ENCODE measurements at regions not wholly inside any gene's neighbourhood (a gene's known extent, or its start where the extent isn't known, plus 50 kb on each side); places are given as distances from the start of the nearest gene placed in this dataset.
A peak's percentile ranks its signal among the peaks of the same experiment; 100 is the strongest.

DNA sequence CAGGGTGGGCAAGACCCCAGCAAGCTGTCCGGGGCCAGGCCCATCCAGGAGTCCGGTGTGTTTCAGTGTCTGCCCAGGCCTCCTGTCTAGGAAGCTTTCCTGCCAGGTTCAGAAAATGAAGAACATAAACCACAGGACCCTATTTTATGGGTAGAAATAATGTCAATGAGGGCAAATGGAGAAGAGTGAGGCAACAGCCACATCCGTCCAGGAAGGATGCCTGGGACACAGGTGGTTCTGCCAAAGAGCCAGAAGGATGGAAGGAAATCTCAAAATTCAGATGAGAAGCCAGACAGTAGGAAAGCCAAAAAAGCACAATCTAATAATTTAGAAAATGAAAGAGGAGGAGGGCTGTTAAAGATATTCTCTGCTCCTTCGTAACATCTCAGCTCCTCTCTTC, 262.3 kb downstream of the AUH start:
- H3K9me3 ChIP-seq (ENCODE audit: control insufficient read depth, insufficient read depth, low read length) = no peaks in the 10 kb centered on the region
- no peak overlapping the region for H3K4me3 ChIP-seq (ENCODE audit: low read depth, low read length)
- no peaks in the 10 kb centered on the region for H3K36me3 ChIP-seq (ENCODE audit: control insufficient read depth, insufficient read depth, low read length)
- no peak for DNase-seq (ENCODE audit: low read depth in 4 of 6, low spot score in 6 of 6)
- H3K27ac ChIP-seq (ENCODE audit: low read depth, low read length) = no peak overlapping the region
- WGBS (ENCODE audit: insufficient coverage) = 100% methylated on average over 1 of the region's 4 CpGs
- H3K4me1 ChIP-seq (ENCODE audit: control insufficient read depth, insufficient read depth, low read length) = peaks cover 13% of the 10 kb centered on the region
- H3K27me3 ChIP-seq (ENCODE audit: control insufficient read depth, insufficient read depth, low read length) = no peaks in the 10 kb centered on the region

DNA sequence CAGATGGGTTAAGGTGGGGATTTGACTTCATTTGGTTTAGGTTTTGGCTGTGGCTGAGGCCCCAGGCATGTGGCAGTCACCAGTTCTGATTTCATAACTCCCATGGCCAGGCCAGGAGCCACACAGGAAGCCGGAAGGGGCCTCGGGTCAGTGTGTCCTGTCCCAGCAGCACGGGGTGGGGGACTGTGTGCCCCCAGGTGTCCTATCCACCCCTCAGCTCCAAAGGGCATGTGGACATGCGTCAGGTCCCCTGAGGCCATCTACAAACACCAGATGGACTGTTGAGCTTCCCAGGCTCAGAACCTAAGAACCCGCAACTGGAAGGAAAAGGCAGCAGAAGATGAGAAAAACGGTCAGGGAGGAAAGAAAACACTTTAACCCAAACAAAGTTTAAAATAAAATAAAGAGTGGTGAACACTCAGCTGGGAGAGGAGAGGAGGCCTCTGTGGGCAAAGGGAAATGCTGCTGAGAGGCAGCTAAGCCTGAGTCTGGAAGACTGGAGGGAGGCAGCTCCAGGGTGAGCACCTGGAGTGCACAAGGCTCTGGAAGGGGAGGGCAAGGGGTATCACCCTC, 260.8 kb downstream of the AUH start:
- DNase-seq (ENCODE audit: low read depth in 4 of 6, low spot score in 6 of 6) = no peak
- WGBS (ENCODE audit: insufficient coverage) = 62% methylated on average over 3 of the region's 6 CpGs
- H3K27ac ChIP-seq (ENCODE audit: low read depth, low read length) = peak overlapping the region; percentile 10
- no peak overlapping the region for H3K4me3 ChIP-seq (ENCODE audit: low read depth, low read length)
- no peaks in the 10 kb centered on the region for H3K9me3 ChIP-seq (ENCODE audit: control insufficient read depth, insufficient read depth, low read length)
- H3K4me1 ChIP-seq (ENCODE audit: control insufficient read depth, insufficient read depth, low read length) = peaks cover 13% of the 10 kb centered on the region
- no peaks in the 10 kb centered on the region for H3K27me3 ChIP-seq (ENCODE audit: control insufficient read depth, insufficient read depth, low read length)
- H3K36me3 ChIP-seq (ENCODE audit: control insufficient read depth, insufficient read depth, low read length) = no peaks in the 10 kb centered on the region

DNA sequence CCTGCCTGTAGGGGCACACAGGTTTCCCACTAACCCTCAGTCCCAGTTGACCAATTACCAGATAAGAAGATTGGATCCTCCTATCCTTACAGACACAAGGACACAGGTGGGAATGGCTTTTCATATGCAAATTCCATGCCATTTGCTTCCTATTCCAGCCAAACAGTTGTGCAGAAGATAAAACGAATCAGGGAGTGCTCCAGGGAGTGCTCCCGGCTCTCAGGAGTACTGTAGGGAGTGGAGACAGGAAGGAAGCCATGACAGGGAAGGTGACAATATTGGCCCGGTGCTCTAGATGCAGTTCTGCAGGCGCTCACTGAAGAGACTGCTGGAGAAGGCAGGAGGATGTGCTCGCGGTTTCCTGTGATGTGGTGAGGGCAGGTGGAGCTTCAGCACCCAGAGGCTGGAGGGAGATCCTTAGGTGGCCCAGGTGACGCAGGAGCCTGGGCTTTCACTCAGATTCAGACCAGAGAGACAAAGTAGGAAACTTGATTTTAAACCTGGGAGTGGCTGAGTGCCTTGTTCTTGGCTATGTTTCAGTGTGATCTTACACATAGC, 260.0 kb downstream of the AUH start:
- Histone ChIP-seq H3K27ac (ENCODE audit: low read depth, low read length) (no peak overlapping the region), H3K27me3 (ENCODE audit: control insufficient read depth, insufficient read depth, low read length) (no peaks in the 10 kb centered on the region), H3K9me3 (ENCODE audit: control insufficient read depth, insufficient read depth, low read length) (no peaks in the 10 kb centered on the region), H3K4me1 (ENCODE audit: control insufficient read depth, insufficient read depth, low read length) (peaks cover 13% of the 10 kb centered on the region), H3K4me3 (ENCODE audit: low read depth, low read length) (no peak overlapping the region), H3K36me3 (ENCODE audit: control insufficient read depth, insufficient read depth, low read length) (no peaks in the 10 kb centered on the region)
- 65% methylated on average over 7 of the region's 7 CpGs for WGBS (ENCODE audit: insufficient coverage)
- DNase-seq (ENCODE audit: low read depth in 4 of 6, low spot score in 6 of 6) = peak in 1 of 6 donors; percentile 8

DNA sequence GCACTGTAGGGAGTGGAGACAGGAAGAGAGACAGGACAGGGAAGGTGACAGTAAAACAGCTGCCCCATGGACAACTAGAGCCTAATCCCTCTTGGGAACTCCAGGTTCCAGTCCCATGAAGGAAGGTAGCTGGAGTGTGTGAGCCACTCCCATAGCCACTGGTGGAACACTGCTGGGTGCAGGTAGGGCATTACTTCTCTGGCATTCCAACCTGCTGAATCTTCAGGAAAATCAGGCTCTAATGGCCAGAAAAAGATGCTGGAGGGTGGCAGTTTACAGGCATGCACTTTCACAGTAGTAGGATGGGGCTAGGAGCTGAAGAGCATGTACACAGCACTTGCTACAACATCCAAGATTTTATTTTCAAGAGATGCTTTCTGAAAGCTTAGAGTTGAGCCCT, 259.4 kb downstream of the AUH start:
- DNase-seq (ENCODE audit: low read depth in 4 of 6, low spot score in 6 of 6) = no peak
- H3K27ac ChIP-seq (ENCODE audit: low read depth, low read length) = no peak overlapping the region

DNA sequence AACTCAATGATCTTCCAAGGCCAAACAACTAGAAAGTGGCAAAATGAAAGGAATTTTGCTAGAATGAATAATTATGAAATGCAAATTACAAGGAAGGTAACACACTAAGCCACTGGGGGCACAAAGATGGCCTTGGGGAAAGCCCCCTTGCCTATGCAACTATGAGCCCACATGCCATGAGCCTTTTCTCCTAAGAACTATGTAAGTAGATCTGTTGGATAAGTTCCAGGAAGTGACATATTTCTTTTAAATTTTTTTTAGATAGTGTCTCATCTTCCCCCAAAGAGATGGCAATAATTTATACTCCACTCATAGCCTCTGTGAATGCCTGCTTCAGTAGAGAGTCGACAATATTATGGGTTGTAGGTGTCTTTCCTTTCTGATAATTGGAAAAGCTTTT, 257.8 kb downstream of the AUH start:
- Histone ChIP-seq H3K27me3 (ENCODE audit: control insufficient read depth, insufficient read depth, low read length) (no peaks in the 10 kb centered on the region), H3K4me3 (ENCODE audit: low read depth, low read length) (no peak overlapping the region), H3K9me3 (ENCODE audit: control insufficient read depth, insufficient read depth, low read length) (no peaks in the 10 kb centered on the region), H3K36me3 (ENCODE audit: control insufficient read depth, insufficient read depth, low read length) (no peaks in the 10 kb centered on the region), H3K4me1 (ENCODE audit: control insufficient read depth, insufficient read depth, low read length) (peaks cover 13% of the 10 kb centered on the region), H3K27ac (ENCODE audit: low read depth, low read length) (no peak overlapping the region)
- no peak for DNase-seq (ENCODE audit: low read depth in 4 of 6, low spot score in 6 of 6)
- WGBS (ENCODE audit: insufficient coverage) = no CpG with 5 or more reads among the region's 1 CpG

More for the DNA sequence above, 259.4 kb downstream of the AUH start:
- Histone ChIP-seq H3K27me3 (ENCODE audit: control insufficient read depth, insufficient read depth, low read length) (no peaks in the 10 kb centered on the region), H3K36me3 (ENCODE audit: control insufficient read depth, insufficient read depth, low read length) (no peaks in the 10 kb centered on the region), H3K4me1 (ENCODE audit: control insufficient read depth, insufficient read depth, low read length) (peaks cover 13% of the 10 kb centered on the region), H3K9me3 (ENCODE audit: control insufficient read depth, insufficient read depth, low read length) (no peaks in the 10 kb centered on the region), H3K4me3 (ENCODE audit: low read depth, low read length) (no peak overlapping the region)

DNA sequence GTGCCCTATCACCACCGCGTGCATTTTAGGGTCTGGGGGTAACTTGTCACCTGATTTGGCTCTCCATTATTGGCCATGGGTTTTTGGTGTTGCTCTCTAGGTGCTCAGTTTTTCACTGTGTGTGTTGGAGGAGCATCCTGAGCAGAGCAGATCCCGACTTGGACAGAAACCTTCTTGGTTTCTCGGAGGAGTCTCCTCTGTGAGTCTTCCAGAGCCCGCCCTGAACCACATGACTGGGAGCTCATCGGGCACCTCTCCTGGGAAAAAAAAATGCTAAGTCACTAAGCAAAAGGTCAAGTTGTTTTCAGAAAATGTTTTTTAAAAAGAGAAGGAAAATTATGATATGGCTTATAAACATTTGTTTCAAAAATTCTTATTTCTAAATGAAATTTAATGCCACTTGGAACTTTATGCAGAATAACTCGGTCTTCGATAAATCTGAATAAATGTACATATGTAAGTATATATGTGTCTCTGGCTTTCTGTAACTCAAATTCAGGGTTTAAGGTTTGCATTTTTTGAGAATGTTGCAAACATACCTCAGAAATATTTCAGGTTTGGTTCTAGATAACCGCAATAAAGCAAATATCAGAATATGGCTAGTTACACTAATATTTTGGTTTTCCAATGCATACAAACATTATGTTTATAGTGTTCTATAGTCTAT, 255.2 kb downstream of the AUH start:
- H3K36me3 ChIP-seq (ENCODE audit: control insufficient read depth, insufficient read depth, low read length) = no peaks in the 10 kb centered on the region
- H3K27me3 ChIP-seq (ENCODE audit: control insufficient read depth, insufficient read depth, low read length) = no peaks in the 10 kb centered on the region
- no peak overlapping the region for H3K27ac ChIP-seq (ENCODE audit: low read depth, low read length)
- H3K4me3 ChIP-seq (ENCODE audit: low read depth, low read length) = no peak overlapping the region
- WGBS (ENCODE audit: insufficient coverage) = 94% methylated on average over 2 of the region's 9 CpGs
- no peak for DNase-seq (ENCODE audit: low read depth in 4 of 6, low spot score in 6 of 6)
- H3K9me3 ChIP-seq (ENCODE audit: control insufficient read depth, insufficient read depth, low read length) = peaks cover 10% of the 10 kb centered on the region
- H3K4me1 ChIP-seq (ENCODE audit: control insufficient read depth, insufficient read depth, low read length) = peaks cover under 1% of the 10 kb centered on the region

DNA sequence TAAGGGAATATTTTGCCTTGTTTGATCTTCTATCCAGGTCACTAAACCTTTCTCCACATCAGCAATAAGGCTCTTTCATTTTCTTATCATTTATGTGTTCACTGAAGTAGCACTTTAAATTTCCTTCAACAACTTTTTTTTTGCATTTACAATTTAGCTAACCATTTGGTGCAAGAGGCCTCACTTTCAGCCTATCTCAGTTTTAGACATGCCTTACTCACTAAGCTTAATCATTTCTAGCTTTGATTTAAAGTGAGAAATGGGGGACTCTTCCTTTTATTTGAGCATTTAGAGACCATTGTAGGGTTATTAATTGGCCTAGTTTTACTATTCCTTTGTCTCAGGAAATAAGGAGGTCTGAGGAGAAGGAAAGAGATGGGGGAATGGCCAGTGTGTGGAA, 250.5 kb downstream of the AUH start:
- peaks cover 2% of the 10 kb centered on the region for H3K4me1 ChIP-seq (ENCODE audit: control insufficient read depth, insufficient read depth, low read length)
- H3K36me3 ChIP-seq (ENCODE audit: control insufficient read depth, insufficient read depth, low read length) = no peaks in the 10 kb centered on the region
- no peak overlapping the region for H3K4me3 ChIP-seq (ENCODE audit: low read depth, low read length)
- no peak overlapping the region for H3K27ac ChIP-seq (ENCODE audit: low read depth, low read length)
- no peak for DNase-seq (ENCODE audit: low read depth in 4 of 6, low spot score in 6 of 6)
- no peaks in the 10 kb centered on the region for H3K27me3 ChIP-seq (ENCODE audit: control insufficient read depth, insufficient read depth, low read length)
- peaks cover 10% of the 10 kb centered on the region for H3K9me3 ChIP-seq (ENCODE audit: control insufficient read depth, insufficient read depth, low read length)

DNA sequence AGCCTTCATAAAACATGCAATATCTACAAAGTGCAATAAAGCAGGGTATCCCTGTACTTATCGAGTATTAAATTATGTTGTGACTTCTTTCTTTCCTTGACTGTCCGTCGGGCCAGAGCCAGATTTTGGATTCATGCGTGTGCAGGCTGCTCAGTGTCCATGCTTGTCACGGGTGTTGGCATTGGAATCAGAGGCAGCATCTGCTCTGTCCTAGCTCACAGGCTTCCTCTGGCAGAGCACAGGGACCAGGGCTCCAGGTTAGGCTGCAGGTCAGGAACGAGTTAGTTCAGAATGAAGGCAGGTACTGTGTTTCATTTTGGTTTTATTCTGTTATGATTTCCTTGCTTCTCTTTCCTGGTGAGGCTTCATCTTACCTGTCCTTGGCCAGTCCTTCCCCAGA, 249.8 kb downstream of the AUH start:
- Histone ChIP-seq H3K4me1 (ENCODE audit: control insufficient read depth, insufficient read depth, low read length) (peaks cover 5% of the 10 kb centered on the region), H3K4me3 (ENCODE audit: low read depth, low read length) (no peak overlapping the region), H3K27ac (ENCODE audit: low read depth, low read length) (no peak overlapping the region), H3K9me3 (ENCODE audit: control insufficient read depth, insufficient read depth, low read length) (peaks cover 10% of the 10 kb centered on the region), H3K36me3 (ENCODE audit: control insufficient read depth, insufficient read depth, low read length) (no peaks in the 10 kb centered on the region), H3K27me3 (ENCODE audit: control insufficient read depth, insufficient read depth, low read length) (no peaks in the 10 kb centered on the region)
- 95% methylated on average over 5 of the region's 6 CpGs for WGBS (ENCODE audit: insufficient coverage)
- no peak for DNase-seq (ENCODE audit: low read depth in 4 of 6, low spot score in 6 of 6)

DNA sequence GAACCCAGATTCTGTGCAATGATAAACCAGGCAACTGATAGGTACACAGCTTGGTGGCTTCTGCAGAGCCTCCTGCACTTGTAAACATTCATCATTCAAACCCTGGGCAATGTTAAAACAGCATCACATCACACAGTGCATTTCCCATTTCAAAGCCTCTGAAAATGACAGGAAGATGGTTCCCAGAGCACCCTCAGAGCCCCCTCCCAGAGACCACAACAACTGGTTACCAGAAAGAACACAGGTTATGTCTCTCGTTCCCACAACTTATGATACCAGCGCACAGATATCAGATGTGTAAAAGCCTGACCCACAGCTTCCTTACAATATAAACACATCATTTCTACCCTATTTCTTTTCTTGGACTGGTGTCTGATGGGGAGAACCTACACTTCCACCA, 248.7 kb downstream of the AUH start:
- Histone ChIP-seq H3K4me1 (ENCODE audit: control insufficient read depth, insufficient read depth, low read length) (peaks cover 12% of the 10 kb centered on the region), H3K27ac (ENCODE audit: low read depth, low read length) (no peak overlapping the region), H3K27me3 (ENCODE audit: control insufficient read depth, insufficient read depth, low read length) (peaks cover 3% of the 10 kb centered on the region), H3K36me3 (ENCODE audit: control insufficient read depth, insufficient read depth, low read length) (no peaks in the 10 kb centered on the region), H3K9me3 (ENCODE audit: control insufficient read depth, insufficient read depth, low read length) (peaks cover 10% of the 10 kb centered on the region), H3K4me3 (ENCODE audit: low read depth, low read length) (no peak overlapping the region)
- WGBS (ENCODE audit: insufficient coverage) = 100% methylated on average over 2 of the region's 2 CpGs
- no peak for DNase-seq (ENCODE audit: low read depth in 4 of 6, low spot score in 6 of 6)

DNA sequence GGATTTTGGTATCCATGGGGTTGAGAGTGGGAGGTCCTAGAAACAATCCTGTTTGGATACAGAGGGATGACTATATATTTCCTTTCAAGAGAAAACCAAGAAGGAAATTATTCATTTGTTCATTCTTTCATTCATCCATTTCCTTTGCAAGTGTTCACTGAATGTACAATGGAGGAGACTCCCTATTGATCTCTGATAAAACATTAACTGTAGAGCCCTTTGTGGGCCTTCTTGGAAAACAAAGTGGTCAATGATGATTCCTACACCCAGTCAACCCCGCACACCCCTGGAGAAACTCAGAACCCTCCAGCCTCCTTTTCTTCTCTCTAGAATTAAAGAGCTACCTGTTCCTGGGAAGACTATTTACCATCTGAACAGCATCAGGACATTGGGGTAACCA, 247.3 kb downstream of the AUH start:
- WGBS (ENCODE audit: insufficient coverage) = 60% methylated on average over 1 of the region's 1 CpG

More for the DNA sequence above, 247.3 kb downstream of the AUH start:
- no peaks in the 10 kb centered on the region for H3K36me3 ChIP-seq (ENCODE audit: control insufficient read depth, insufficient read depth, low read length)
- peaks cover 3% of the 10 kb centered on the region for H3K27me3 ChIP-seq (ENCODE audit: control insufficient read depth, insufficient read depth, low read length)
- H3K4me3 ChIP-seq (ENCODE audit: low read depth, low read length) = no peak overlapping the region
- H3K27ac ChIP-seq (ENCODE audit: low read depth, low read length) = no peak overlapping the region
- H3K9me3 ChIP-seq (ENCODE audit: control insufficient read depth, insufficient read depth, low read length) = peaks cover 10% of the 10 kb centered on the region
- H3K4me1 ChIP-seq (ENCODE audit: control insufficient read depth, insufficient read depth, low read length) = peaks cover 19% of the 10 kb centered on the region
- DNase-seq (ENCODE audit: low read depth in 4 of 6, low spot score in 6 of 6) = no peak

Measured in spinal cord (tissue), 9 donors.